SK-N-SH treated with all-trans-retinoic acid at 6 μM for 48 hours (cell line): ENCODE measurements at regions not wholly inside any gene's neighbourhood (a gene's known extent, or its start where the extent isn't known, plus 50 kb on each side); places are given as distances from the start of the nearest gene placed in this dataset.

Source experiments
- ATAC-seq: fragments of 200-7000 bp; cut with Tn5 transposase; 3 replicates; pipeline ENCODE4 v1.9.1; 2020; ENCODE audit warnings: mild to moderate bottlenecking, moderate library complexity
- ARNTL ChIP-seq: fragments of 450-650 bp; formaldehyde crosslinking; IDR thresholded peaks from 2 replicates; pipeline ENCODE4 v1.5.0; 2020; ENCODE audit warnings: low read depth, mild to moderate bottlenecking, moderate library complexity, borderline replicate concordance
- BACH2 ChIP-seq: fragments of 250-450 bp; sonication (Bioruptor Pico); IDR thresholded peaks from 2 replicates; pipeline ENCODE4 v1.9.0; 2021; ENCODE audit warnings: mild to moderate bottlenecking, borderline replicate concordance
- CSDC2 ChIP-seq: fragments of 250-450 bp; sonication (Bioruptor Pico); IDR thresholded peaks from 2 replicates; pipeline ENCODE4 v1.5.0; 2020; ENCODE audit warnings: mild to moderate bottlenecking, moderate library complexity
- CSRNP3 ChIP-seq: fragments of 250-450 bp; sonication (Bioruptor Pico); IDR thresholded peaks from 2 replicates; pipeline ENCODE4 v1.5.1; 2021; ENCODE audit warnings: mild to moderate bottlenecking, moderate library complexity
- ESRRG ChIP-seq: fragments of 250-450 bp; sonication (Bioruptor Pico); IDR thresholded peaks from 2 replicates; pipeline ENCODE4 v1.6.1; 2021; ENCODE audit warnings: mild to moderate bottlenecking
- GLIS3 ChIP-seq: fragments of 250-450 bp; sonication (Bioruptor Pico); IDR thresholded peaks from 2 replicates; pipeline ENCODE4 v1.5.0; 2020; ENCODE audit warnings: mild to moderate bottlenecking, moderate library complexity
- ISL1 ChIP-seq: fragments of 250-450 bp; sonication (Bioruptor Pico); IDR thresholded peaks from 2 replicates; pipeline ENCODE4 v2.1.2; 2022; ENCODE audit warnings: mild to moderate bottlenecking, moderate library complexity
- OSR1 ChIP-seq: fragments of 250-450 bp; sonication (Bioruptor Pico); IDR thresholded peaks from 2 replicates; pipeline ENCODE4 v1.8.0; 2022; ENCODE audit warnings: moderate library complexity, mild to moderate bottlenecking, inconsistent platforms
- POU6F1 ChIP-seq: fragments of 250-450 bp; sonication (Bioruptor Pico); IDR thresholded peaks from 2 replicates; pipeline ENCODE4 v1.8.0; 2021; ENCODE audit warnings: low read depth, mild to moderate bottlenecking, moderate library complexity, borderline replicate concordance
- PPARA ChIP-seq: fragments of 250-450 bp; sonication (Bioruptor Pico); IDR thresholded peaks from 2 replicates; pipeline ENCODE4 v1.5.0; 2020; ENCODE audit warnings: mild to moderate bottlenecking, borderline replicate concordance
- RARB ChIP-seq: fragments of 250-450 bp; sonication (Bioruptor Pico); IDR thresholded peaks from 2 replicates; pipeline ENCODE4 v1.8.0; 2021; ENCODE audit warnings: mild to moderate bottlenecking, moderate library complexity
- SNAI2 ChIP-seq: fragments of 250-450 bp; sonication (Bioruptor Pico); IDR thresholded peaks from 2 replicates; pipeline ENCODE4 v1.5.0; 2020; ENCODE audit warnings: mild to moderate bottlenecking, moderate library complexity
- TCF4 ChIP-seq: fragments of 250-450 bp; sonication (Bioruptor Pico); IDR thresholded peaks from 2 replicates; pipeline ENCODE4 v1.8.0; 2021; ENCODE audit warnings: mild to moderate bottlenecking, moderate library complexity, borderline replicate concordance
- TOX ChIP-seq: fragments of 250-450 bp; sonication (Bioruptor Pico); IDR thresholded peaks from 2 replicates; pipeline ENCODE4 v1.8.0; 2021; ENCODE audit warnings: mild to moderate bottlenecking, moderate library complexity, borderline replicate concordance
- TSHZ2 ChIP-seq: fragments of 250-450 bp; sonication (Bioruptor Pico); IDR thresholded peaks from 2 replicates; pipeline ENCODE4 v1.5.0; 2020; ENCODE audit warnings: mild to moderate bottlenecking, moderate library complexity
- ZC3H10 ChIP-seq: fragments of 250-450 bp; sonication (Bioruptor Pico); IDR thresholded peaks from 2 replicates; pipeline ENCODE4 v1.5.1; 2021; ENCODE audit warnings: mild to moderate bottlenecking, moderate library complexity
- ZFP3 ChIP-seq: fragments of 250-450 bp; sonication (Bioruptor Pico); IDR thresholded peaks from 2 replicates; pipeline ENCODE4 v1.5.0; 2020; ENCODE audit warnings: mild to moderate bottlenecking, moderate library complexity
- ZFP30 ChIP-seq: fragments of 450-650 bp; formaldehyde crosslinking; IDR thresholded peaks from 2 replicates; pipeline ENCODE4 v1.5.0; 2022; ENCODE audit warnings: mild to moderate bottlenecking, moderate library complexity
- ZNF565 ChIP-seq: fragments of 450-650 bp; formaldehyde crosslinking; conservative IDR thresholded peaks from 2 replicates; pipeline ENCODE4 v1.5.0; 2020; ENCODE audit warnings: low read depth, mild to moderate bottlenecking, moderate library complexity
- ZNF70 ChIP-seq: fragments of 450-650 bp; formaldehyde crosslinking; IDR thresholded peaks from 2 replicates; pipeline ENCODE4 v1.5.0; 2020; ENCODE audit warnings: mild to moderate bottlenecking, moderate library complexity
- ZNF8 ChIP-seq: fragments of 450-650 bp; formaldehyde crosslinking; IDR thresholded peaks from 2 replicates; pipeline ENCODE4 v1.5.0; 2020; ENCODE audit warnings: mild to moderate bottlenecking, moderate library complexity
- TF ChIP-seq, protein P1 (sequence below): fragments of 250-450 bp; sonication (Bioruptor Pico); IDR thresholded peaks from 2 replicates; pipeline ENCODE4 v1.5.1; 2020; ENCODE audit warnings: low read depth, mild to moderate bottlenecking, moderate library complexity

- no peak for ATAC-seq
- TF ChIP-seq ZC3H10 (no peak), ARNTL (no peak), CSRNP3 (no peak), PPARA (no peak), CSDC2 (CRISPR knock-in tag) (no peak)
- TF ChIP-seq, all 23 proteins: peak for 0
Measured at GRCh38 chr10:109040622-109041021, 882.7 kb downstream of the XPNPEP1 start.

GRCh38 chr10:109037978-109038377 is 885.3 kb downstream of the XPNPEP1 start:
- no peak for ATAC-seq
- TF ChIP-seq BACH2 (CRISPR knock-in tag), result no peak
- no peak for TF ChIP-seq ISL1 (CRISPR knock-in tag)
- no peak for TF ChIP-seq ZFP30 (CRISPR knock-in tag)
- no peak for TF ChIP-seq TSHZ2 (CRISPR knock-in tag)
- TF ChIP-seq CSDC2 (CRISPR knock-in tag), result no peak
- no peak for TF ChIP-seq PPARA
- no peak for TF ChIP-seq POU6F1 (CRISPR knock-in tag)
- no peak for TF ChIP-seq TOX
- TF ChIP-seq OSR1 (CRISPR knock-in tag), result no peak
- TF ChIP-seq, protein P1, sequence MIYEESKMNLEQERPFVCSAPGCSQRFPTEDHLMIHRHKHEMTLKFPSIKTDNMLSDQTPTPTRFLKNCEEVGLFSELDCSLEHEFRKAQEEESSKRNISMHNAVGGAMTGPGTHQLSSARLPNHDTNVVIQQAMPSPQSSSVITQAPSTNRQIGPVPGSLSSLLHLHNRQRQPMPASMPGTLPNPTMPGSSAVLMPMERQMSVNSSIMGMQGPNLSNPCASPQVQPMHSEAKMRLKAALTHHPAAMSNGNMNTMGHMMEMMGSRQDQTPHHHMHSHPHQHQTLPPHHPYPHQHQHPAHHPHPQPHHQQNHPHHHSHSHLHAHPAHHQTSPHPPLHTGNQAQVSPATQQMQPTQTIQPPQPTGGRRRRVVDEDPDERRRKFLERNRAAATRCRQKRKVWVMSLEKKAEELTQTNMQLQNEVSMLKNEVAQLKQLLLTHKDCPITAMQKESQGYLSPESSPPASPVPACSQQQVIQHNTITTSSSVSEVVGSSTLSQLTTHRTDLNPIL (CRISPR knock-in tag), result no peak
- TF ChIP-seq ZC3H10, result no peak
- no peak for TF ChIP-seq ZNF565 (CRISPR knock-in tag)
- no peak for TF ChIP-seq ZFP3 (CRISPR knock-in tag)
- no peak for TF ChIP-seq ESRRG (CRISPR knock-in tag)
- TF ChIP-seq ZNF8, result no peak

DNA sequence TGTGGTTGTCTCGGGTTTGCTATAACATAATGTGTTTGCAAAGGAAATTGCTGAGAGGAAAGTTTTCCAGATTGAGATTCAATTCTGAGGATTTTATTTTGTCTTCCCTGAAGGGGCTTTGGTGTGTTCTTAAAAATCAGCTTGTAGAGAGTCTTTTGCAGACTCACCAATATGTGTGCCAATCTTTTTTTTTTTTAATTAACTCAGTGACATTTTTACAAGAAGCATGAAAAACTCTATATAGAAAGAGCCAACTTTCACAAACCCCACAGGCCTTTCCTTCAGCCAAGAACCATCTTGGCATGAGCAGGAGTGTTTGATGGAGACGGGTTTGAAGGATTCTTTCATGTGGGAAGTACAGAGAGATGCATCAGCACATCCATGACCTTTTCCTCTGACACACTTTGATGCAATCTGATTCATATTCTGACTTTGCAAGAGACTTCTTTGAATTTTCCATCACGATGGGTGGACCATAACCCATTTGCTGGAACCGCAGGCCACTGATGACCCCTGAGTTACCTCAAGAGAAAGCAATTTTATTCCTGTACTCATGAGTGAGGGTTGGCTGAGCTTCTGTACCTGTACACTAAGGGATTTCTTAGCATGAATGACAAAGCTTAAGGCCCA is 892.6 kb downstream of the XPNPEP1 start:
- ATAC-seq, result no peak
- no peak for TF ChIP-seq TOX
- TF ChIP-seq SNAI2 (CRISPR knock-in tag), result no peak
- no peak for TF ChIP-seq POU6F1 (CRISPR knock-in tag)
- TF ChIP-seq GLIS3 (CRISPR knock-in tag), result no peak
- TF ChIP-seq CSRNP3, result no peak
- TF ChIP-seq ZFP30 (CRISPR knock-in tag), result no peak
- TF ChIP-seq ZNF8, result no peak
- TF ChIP-seq ZNF70 (CRISPR knock-in tag), result no peak
- no peak for TF ChIP-seq PPARA
- no peak for TF ChIP-seq ARNTL
- no peak for TF ChIP-seq ISL1 (CRISPR knock-in tag)
- no peak for TF ChIP-seq TCF4 (CRISPR knock-in tag)
- no peak for TF ChIP-seq ESRRG (CRISPR knock-in tag)
- no peak for TF ChIP-seq ZC3H10
- no peak for TF ChIP-seq BACH2 (CRISPR knock-in tag)
- TF ChIP-seq TSHZ2 (CRISPR knock-in tag), result no peak
- no peak for TF ChIP-seq RARB (CRISPR knock-in tag)
- TF ChIP-seq CSDC2 (CRISPR knock-in tag), result no peak
